Activated CD8-positive, alpha-beta T cell treated with anti-CD3 and anti-CD28 coated beads, Interleukin-2, amount 10 ng/mL, durations not matched to agents 7 days and 5 days (primary cell): ENCODE measurements at regions not wholly inside any gene's neighbourhood (a gene's known extent, or its start where the extent isn't known, plus 50 kb on each side); places are given as distances from the start of the nearest gene placed in this dataset.
"Not testable (repeated sequence)": the region's sequence is repeated elsewhere in the genome, so short reads cannot be mapped to it uniquely, and the experiment has no call there.

ENCODE experiments used
- ATAC-seq: fragments of 150-1000 bp; cut with Tn5 transposase; one replicate; pipeline ENCODE4 v1.10.0; 2021; ENCODE audit warnings: moderate library complexity
- CTCF ChIA-PET: fragments of 350-600 bp; sonication (Branson Sonifier 250); formaldehyde crosslinking; loops from one replicate; lab custom pipeline; 2021; ENCODE audit warnings: antibody characterized with exemption; lab: Charles Lee
- POLR2A ChIA-PET: fragments of 350-600 bp; sonication (Branson Sonifier 250); formaldehyde crosslinking; loops from one replicate; lab custom pipeline; 2021; ENCODE audit warnings: antibody characterized with exemption; lab: Charles Lee
- DNase-seq: peaks from one replicate; pipeline ENCODE4 v3.0.0-alpha.2; 2020
- H3K27ac Mint-ChIP-seq: one replicate; pipeline ENCODE4 v1.8.0; 2021; ENCODE audit warnings: mild to moderate bottlenecking, mixed read lengths
- H3K27me3 Mint-ChIP-seq: one replicate; pipeline ENCODE4 v1.8.0; 2021; ENCODE audit warnings: low read depth, mixed read lengths
- H3K36me3 Mint-ChIP-seq: one replicate; pipeline ENCODE4 v1.8.0; 2021; ENCODE audit warnings: low read depth, mixed read lengths
- H3K4me1 Mint-ChIP-seq: one replicate; pipeline ENCODE4 v1.8.0; 2021; ENCODE audit warnings: low read depth, mixed read lengths
- H3K4me3 Mint-ChIP-seq: one replicate; pipeline ENCODE4 v1.8.0; 2021; ENCODE audit warnings: mild to moderate bottlenecking, mixed read lengths
- H3K9me3 Mint-ChIP-seq: one replicate; pipeline ENCODE4 v1.8.0; 2022; ENCODE audit warnings: mixed read lengths; ENCODE audit not compliant: insufficient read depth

DNA sequence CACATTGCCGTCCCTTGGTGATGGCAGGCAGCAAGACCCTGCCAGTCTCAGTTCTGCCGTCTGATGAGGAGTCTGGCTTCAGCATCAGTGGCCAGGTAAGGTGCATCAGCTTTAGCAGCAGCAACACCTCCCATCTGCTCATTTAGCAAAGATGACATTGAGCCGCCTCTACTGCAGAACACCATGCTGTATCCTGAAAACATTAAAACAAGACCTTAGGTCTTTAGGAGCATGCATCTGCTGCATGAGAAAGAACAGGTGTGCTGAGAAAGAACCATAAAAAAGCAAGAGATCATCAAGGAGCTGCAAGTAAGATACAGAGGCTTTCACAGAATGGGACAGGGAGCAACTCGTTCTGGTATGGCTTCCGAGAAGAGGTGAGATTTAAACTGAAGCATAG is 87.5 kb downstream of the SCN11A start:
- Mint-ChIP-seq H3K4me3 (no peak overlapping the region), H3K27ac (no peak overlapping the region), H3K27me3 (peaks cover 5% of the 10 kb centered on the region), H3K9me3 (no peaks in the 10 kb centered on the region), H3K36me3 (no peaks in the 10 kb centered on the region), H3K4me1 (no peaks in the 10 kb centered on the region)
- POLR2A ChIA-PET = no interaction called here
- no peak for ATAC-seq
- CTCF ChIA-PET = no interaction called here
- no peak for DNase-seq

DNA sequence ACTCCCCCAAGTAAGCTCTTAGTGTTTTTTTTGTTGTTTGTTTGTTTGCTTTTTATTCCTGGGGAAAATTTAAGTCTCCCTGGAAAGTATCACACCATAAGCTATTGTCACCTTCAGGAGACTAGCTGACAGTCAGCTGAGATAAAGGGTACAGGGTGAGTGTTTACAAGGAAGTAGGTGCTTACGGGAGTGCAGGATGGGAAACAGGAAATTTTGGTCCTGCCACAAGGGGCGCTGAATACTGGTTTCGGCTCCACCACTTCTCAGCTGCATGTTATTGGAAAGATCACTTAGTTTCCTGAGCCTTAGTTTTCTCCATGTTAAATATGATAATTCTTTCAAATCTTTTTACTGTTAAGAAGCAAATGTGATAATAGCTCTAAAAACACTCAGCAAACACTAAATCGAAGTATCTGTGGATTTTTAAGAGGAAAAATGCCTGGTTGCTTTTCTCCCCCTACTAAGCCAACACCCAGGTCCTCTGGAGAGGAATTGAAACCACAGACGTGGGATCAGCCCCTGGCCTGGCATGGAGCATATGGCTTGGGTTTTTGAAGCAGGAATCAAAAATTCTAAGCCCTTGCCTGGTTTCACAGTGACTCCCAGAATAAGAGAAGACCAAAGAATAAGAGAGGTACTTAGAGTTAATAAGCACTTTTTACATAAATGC is 90.7 kb downstream of the SCN11A start:
- no peak overlapping the region for H3K27ac Mint-ChIP-seq
- POLR2A ChIA-PET = no interaction called here
- no peak overlapping the region for H3K4me3 Mint-ChIP-seq
- H3K27me3 Mint-ChIP-seq = peaks cover 2% of the 10 kb centered on the region
- no peaks in the 10 kb centered on the region for H3K9me3 Mint-ChIP-seq
- H3K36me3 Mint-ChIP-seq = no peaks in the 10 kb centered on the region
- CTCF ChIA-PET = interaction anchor here (0.5 to 2.0 kb wide), 11 partner anchors 8 to 102 kb away, joined by 3 to 9 read pairs (median 4); no protein-coding TSS in a partner anchor
- ATAC-seq = no peak
- H3K4me1 Mint-ChIP-seq = no peaks in the 10 kb centered on the region
- DNase-seq = peak; percentile 28

DNA sequence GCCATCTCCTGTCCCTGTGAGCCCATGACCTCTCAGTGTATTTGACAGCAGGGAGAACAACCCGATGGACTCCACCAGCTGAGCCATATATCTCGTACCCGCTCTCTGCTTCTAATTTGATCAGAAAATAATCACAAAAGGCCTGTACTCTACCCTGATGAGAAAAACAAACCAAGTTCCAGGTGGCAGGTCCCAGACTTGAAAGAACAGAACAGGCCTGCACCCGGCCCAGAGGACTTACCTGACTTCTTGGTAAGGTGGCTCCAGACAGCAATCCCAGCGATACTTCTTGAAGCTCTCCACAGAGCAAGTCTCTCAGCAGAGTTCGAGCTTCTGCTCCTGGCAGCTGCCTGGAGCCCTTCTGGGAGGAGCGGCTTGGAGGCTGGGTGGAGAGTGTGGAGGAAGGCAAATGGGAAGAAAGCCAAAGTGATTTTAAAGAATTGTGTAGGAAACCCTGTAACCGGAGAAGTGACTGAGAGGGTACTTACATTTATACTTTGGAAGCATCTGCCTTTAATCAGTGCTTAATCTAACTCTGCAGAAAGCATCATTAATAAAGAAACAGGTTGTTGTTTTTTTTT is 91.6 kb downstream of the SCN11A start:
- no peaks in the 10 kb centered on the region for H3K4me1 Mint-ChIP-seq
- ChIA-PET CTCF (interaction anchor here (0.5 to 2.0 kb wide), 10 partner anchors 9 to 101 kb away, joined by 3 to 9 read pairs (median 4); no protein-coding TSS in a partner anchor), POLR2A (no interaction called here)
- ATAC-seq = no peak
- DNase-seq = no peak
- no peaks in the 10 kb centered on the region for H3K9me3 Mint-ChIP-seq
- H3K36me3 Mint-ChIP-seq = no peaks in the 10 kb centered on the region
- H3K27ac Mint-ChIP-seq = no peak overlapping the region
- H3K27me3 Mint-ChIP-seq = peaks cover 2% of the 10 kb centered on the region
- no peak overlapping the region for H3K4me3 Mint-ChIP-seq

DNA sequence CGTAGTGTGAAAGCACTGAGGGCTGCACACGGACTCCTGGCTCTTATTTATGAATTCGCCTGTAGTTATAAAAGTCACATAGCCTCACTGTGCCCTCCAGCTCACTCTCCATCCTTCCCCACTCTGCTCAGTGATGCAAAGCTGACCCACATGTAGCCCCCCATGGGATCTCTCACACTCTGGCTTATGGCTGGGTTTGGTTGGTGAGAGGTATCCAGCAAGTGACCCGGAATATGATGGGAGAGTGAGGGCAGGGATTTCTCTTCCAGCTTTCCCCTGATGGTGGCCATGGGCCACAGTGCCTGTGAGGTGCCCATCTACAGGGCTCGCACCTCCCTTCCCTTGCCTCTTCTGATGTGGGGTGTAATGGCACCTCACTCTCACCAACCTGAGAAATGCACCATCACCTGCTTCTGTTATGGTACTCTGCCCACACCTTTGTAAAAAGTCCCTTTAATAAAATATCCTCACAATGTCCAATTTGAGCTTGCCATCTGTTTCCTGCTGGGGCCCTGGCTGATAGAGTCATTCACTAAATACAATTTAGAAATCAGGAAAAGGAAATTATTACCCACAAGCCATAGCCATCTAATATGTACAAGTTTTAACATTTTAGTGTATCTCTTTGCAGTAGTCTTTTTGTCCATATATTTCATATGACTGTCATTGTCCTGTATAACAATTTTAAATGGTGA is 93.6 kb downstream of the SCN11A start:
- no peak for ATAC-seq
- Mint-ChIP-seq H3K27me3 (peaks cover 2% of the 10 kb centered on the region), H3K9me3 (no peaks in the 10 kb centered on the region), H3K36me3 (no peaks in the 10 kb centered on the region), H3K4me1 (no peaks in the 10 kb centered on the region), H3K27ac (no peak overlapping the region), H3K4me3 (no peak overlapping the region)
- ChIA-PET CTCF (no interaction called here), POLR2A (no interaction called here)
- DNase-seq = no peak

DNA sequence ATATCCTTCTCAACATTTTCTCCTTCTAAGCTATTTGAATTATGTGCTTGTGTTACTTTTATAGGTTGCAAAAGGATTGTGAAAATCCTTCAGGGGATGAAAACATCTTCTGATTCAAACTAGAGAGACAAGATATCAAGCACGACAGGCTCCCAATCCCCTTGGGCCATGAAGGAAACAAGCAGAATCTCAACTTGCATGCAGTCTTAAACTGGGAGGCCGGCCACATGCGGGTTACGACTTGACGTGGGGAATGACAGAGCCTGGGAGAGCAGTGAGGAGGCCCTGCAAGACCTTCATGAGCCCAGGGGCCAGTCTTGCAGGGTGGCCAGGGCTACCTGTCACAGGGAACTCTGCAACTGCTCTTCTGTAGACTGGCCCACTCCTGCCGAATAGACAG is 94.4 kb downstream of the SCN11A start:
- H3K4me1 Mint-ChIP-seq = no peaks in the 10 kb centered on the region

DNA sequence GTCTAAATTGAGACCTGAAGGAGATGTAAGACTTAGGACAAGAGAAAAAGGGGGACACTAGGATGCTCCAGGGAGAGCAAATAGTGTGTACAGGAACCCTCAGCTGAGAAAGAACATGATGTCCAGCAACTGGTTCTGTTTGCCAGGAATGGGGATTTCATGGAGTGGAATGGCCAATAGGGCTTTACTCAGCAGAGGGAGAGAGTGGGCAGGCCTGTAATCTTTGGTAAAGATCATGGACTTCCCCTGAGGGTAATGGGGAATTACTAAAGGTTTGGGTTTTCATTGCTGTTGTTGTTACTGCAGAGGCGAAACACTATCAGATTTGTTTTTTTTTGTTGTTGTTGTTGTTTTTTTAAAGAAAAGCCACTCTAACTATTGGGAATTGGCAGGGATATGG is 99.0 kb downstream of the SCN11A start:
- no peaks in the 10 kb centered on the region for H3K4me1 Mint-ChIP-seq
- ATAC-seq (no peak), DNase-seq (no peak)
- no peak overlapping the region for H3K4me3 Mint-ChIP-seq
- ChIA-PET POLR2A (no interaction called here), CTCF (no interaction called here)
- H3K27me3 Mint-ChIP-seq = no peaks in the 10 kb centered on the region
- no peak overlapping the region for H3K27ac Mint-ChIP-seq
- no peaks in the 10 kb centered on the region for H3K9me3 Mint-ChIP-seq
- H3K36me3 Mint-ChIP-seq = no peaks in the 10 kb centered on the region

More for the DNA sequence above, 94.4 kb downstream of the SCN11A start:
- H3K27ac Mint-ChIP-seq = no peak overlapping the region
- no peaks in the 10 kb centered on the region for H3K36me3 Mint-ChIP-seq
- DNase-seq = no peak
- no peaks in the 10 kb centered on the region for H3K9me3 Mint-ChIP-seq
- H3K27me3 Mint-ChIP-seq = peaks cover 2% of the 10 kb centered on the region
- ChIA-PET CTCF (no interaction called here), POLR2A (no interaction called here)
- H3K4me3 Mint-ChIP-seq = no peak overlapping the region
- no peak for ATAC-seq

DNA sequence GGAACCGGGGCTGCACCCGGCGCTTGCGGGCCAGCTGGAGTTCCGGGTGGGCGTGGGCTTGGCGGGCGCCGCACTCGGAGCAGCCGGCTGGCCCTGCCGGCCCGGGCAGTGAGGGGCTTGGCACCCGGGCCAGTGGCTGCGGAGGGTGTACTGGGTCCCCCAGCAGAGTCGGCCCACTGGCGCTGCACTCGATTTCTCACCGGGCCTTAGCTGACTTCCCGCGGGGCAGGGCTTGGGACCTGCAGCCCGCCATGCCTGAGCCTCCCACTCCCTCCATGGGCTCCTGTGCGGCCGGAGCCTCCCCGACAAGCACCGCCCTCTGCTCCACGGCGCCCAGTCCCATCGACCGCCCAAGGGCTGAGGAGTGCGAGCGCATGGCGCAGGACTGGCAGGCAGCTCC is 100.6 kb downstream of the SCN11A start:
- H3K36me3 Mint-ChIP-seq, CTCF ChIA-PET, H3K9me3 Mint-ChIP-seq, H3K4me1 Mint-ChIP-seq, DNase-seq, H3K27ac Mint-ChIP-seq, POLR2A ChIA-PET, H3K27me3 Mint-ChIP-seq, ATAC-seq, H3K4me3 Mint-ChIP-seq: not testable (repeated sequence)

DNA sequence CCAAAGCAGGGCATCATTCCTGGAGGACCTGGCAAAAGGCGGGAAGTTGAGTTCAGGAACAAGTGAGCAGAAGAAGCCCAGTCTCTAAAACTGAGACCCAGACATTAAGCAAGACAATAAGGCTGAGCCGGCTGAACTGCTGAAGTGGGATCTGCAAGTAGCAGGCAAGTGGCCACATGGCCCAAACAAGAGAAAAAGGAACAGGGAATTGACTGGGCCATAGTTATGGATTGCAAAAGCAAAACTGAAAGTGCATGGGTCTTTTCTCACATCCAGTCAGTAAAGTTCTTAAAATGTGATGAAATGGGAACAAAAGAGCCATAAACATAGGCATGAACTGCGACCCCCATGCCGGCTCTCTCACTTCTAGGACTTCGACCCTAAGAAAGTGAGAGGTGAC is 101.2 kb downstream of the SCN11A start:
- Mint-ChIP-seq H3K9me3 (no peaks in the 10 kb centered on the region), H3K27me3 (no peaks in the 10 kb centered on the region), H3K27ac (no peak overlapping the region), H3K4me1 (no peaks in the 10 kb centered on the region), H3K4me3 (no peak overlapping the region), H3K36me3 (no peaks in the 10 kb centered on the region)
- CTCF ChIA-PET = no interaction called here
- ATAC-seq (no peak), DNase-seq (no peak)
- POLR2A ChIA-PET = no interaction called here

DNA sequence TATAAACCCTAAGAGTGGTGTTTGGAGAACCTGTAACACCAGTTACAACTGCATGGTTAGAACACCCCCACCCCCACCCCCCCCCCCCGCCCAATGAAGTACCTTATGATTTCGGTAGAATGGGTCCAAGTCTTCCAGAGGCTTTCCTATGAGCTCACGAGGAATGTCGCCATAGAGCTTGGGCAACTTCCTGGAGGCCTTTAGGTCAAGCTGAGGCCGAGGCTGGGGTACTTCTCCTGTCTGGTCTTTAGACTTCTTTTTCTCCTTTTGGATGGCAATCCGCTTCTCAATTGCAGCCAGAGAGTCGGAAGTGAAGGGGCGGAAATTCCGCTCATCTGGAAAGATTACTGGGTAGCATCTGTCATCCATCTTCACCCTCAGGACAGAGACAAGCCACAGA is 101.8 kb downstream of the SCN11A start:
- no peaks in the 10 kb centered on the region for H3K36me3 Mint-ChIP-seq
- ChIA-PET CTCF (no interaction called here), POLR2A (no interaction called here)
- no peaks in the 10 kb centered on the region for H3K9me3 Mint-ChIP-seq
- DNase-seq = no peak
- no peaks in the 10 kb centered on the region for H3K27me3 Mint-ChIP-seq
- no peak for ATAC-seq
- H3K27ac Mint-ChIP-seq = no peak overlapping the region
- H3K4me3 Mint-ChIP-seq = no peak overlapping the region
- no peaks in the 10 kb centered on the region for H3K4me1 Mint-ChIP-seq

DNA sequence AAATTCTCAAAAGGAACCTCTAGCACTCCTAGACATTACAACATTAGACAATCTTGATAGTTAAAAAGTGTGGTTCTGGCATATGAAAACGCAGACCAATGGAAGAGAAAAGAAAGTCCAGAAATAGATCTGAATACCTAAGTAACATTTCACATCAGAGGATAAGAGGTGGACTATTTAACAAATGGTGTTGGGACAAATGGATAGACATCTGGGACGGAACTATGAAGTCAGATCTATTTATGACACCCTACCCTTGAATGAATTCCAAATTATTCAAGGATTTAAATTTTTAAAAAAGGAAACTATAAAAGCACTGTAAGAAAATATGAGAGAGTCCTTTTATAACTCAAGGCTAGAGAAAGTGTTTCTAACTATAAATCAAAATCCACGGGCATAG is 111.3 kb downstream of the SCN11A start:
- CTCF ChIA-PET = no interaction called here
- no peaks in the 10 kb centered on the region for H3K4me1 Mint-ChIP-seq
- no peaks in the 10 kb centered on the region for H3K9me3 Mint-ChIP-seq
- peaks cover 5% of the 10 kb centered on the region for H3K27me3 Mint-ChIP-seq
- POLR2A ChIA-PET = interaction anchor here (0.6 kb wide), 1 partner anchor 34 kb away, joined by 3 read pairs; no protein-coding TSS in a partner anchor
- no peaks in the 10 kb centered on the region for H3K36me3 Mint-ChIP-seq
- H3K4me3 Mint-ChIP-seq = no peak overlapping the region
- ATAC-seq (no peak), DNase-seq (no peak)
- H3K27ac Mint-ChIP-seq = no peak overlapping the region

DNA sequence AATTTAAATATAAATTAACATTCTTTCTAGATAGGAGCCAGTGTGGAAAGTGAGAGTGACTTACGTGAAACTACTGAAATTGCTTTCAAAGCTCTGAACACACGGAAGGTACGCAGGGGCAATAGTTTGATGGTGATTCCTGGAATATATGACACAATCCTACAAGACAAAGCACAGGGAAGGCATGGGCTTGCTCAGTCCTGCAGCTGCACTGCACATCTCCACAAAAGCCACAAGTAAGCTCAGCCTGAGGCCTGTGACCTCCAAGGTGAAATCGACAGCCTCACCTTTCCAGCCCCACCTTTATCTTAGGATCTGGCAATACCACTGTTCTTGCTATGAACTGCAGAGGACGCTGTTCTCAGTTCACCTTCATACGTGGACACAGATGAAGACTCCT is 109.3 kb upstream of the SCN10A start:
- ChIA-PET POLR2A (no interaction called here), CTCF (no interaction called here)
- no peaks in the 10 kb centered on the region for H3K4me1 Mint-ChIP-seq
- no peak overlapping the region for H3K27ac Mint-ChIP-seq
- peaks cover 3% of the 10 kb centered on the region for H3K27me3 Mint-ChIP-seq
- DNase-seq (no peak), ATAC-seq (no peak)
- H3K36me3 Mint-ChIP-seq = no peaks in the 10 kb centered on the region
- no peak overlapping the region for H3K4me3 Mint-ChIP-seq
- H3K9me3 Mint-ChIP-seq = no peaks in the 10 kb centered on the region

DNA sequence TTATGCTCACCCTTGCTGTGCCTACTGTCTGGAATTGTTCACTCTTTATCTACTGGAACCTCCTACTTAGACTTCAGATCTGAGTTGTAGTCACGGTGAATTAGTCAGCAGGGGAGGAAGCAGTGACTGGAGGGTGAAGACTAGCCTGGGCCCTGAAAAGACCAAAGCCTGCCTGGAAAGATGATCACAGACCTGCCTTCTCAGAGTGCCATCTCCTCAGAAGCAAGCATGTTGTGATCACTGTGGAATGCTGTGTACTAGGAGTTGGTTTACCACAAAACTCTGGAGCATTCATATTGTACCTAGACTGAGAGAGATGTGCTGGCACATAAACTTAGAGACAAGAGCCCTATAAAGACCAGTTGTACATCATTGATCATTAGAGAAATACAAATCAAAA is 100.7 kb upstream of the SCN10A start:
- no peak for ATAC-seq
- DNase-seq = no peak
- no peaks in the 10 kb centered on the region for H3K9me3 Mint-ChIP-seq
- no peaks in the 10 kb centered on the region for H3K27me3 Mint-ChIP-seq
- H3K4me3 Mint-ChIP-seq = no peak overlapping the region
- H3K4me1 Mint-ChIP-seq = no peaks in the 10 kb centered on the region
- POLR2A ChIA-PET = no interaction called here
- CTCF ChIA-PET = no interaction called here
- no peaks in the 10 kb centered on the region for H3K36me3 Mint-ChIP-seq
- no peak overlapping the region for H3K27ac Mint-ChIP-seq
